GM18870 (cell line): ENCODE measurements at regions not wholly inside any gene's neighbourhood (a gene's known extent, or its start where the extent isn't known, plus 50 kb on each side); places are given as distances from the start of the nearest gene placed in this dataset.
"Not testable (repeated sequence)": the region's sequence is repeated elsewhere in the genome, so short reads cannot be mapped to it uniquely, and the experiment has no call there.

Source experiments
- ATAC-seq: cut with Tn5 transposase; IDR thresholded peaks from one replicate; pipeline ENCODE4 v1.9.1; 2021; ENCODE audit warnings: moderate library complexity; ENCODE audit not compliant: unreplicated experiment

DNA sequence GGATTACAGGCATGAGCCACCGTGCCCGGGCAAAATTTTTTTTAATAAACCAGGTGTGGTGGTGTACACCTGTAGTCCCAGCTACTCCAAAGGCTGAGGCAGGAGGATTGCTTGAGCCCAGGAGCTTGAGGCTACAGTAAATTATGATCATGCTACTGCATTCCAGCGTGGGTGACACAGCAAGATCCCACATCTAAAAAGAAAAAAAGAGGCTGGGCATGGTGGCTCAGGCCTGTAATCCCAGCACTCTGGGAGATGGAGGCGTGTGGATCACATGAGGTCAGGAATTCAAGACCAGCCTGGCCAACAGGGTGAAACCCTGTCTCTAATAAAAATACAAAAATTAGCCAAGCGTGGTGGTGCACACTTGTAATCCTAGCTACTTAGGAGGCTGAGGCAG is 125.6 kb downstream of the ZNF281 start:
- ATAC-seq, result not testable (repeated sequence)

DNA sequence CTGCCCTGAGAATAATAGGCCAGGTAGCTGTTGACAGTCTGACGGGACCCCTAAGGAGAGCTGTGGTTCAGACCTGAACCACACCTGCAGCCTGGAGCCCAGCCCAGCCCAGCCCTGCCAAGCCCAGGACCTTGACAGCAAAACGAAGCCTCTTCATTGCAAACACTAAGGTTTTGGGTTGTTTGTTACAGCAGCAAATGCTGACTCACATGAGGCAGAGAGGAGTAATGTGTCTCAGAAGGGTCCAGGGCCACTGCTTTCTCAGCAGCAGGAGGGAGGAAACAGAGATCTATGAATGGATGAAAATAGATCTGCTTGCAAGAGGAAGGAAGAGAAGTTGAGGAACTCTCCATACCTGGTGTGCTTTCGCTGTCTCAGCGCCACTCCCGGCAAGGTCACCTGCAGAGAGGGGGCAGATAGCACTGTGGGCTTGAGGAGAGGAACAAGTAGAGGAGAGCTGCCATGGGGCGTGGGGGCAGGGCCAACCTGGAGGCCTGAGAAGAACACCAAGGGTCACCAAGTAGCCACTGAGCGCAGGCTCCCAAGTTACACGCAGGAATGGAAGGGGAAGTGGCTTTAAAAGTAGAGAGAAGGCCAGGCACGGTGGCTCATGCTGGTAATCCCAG is 127.2 kb downstream of the ZNF281 start:
- no peak for ATAC-seq

- no peak for ATAC-seq
Observed at GRCh38 chr1:200281201-200281835, 128.5 kb downstream of the ZNF281 start.

DNA sequence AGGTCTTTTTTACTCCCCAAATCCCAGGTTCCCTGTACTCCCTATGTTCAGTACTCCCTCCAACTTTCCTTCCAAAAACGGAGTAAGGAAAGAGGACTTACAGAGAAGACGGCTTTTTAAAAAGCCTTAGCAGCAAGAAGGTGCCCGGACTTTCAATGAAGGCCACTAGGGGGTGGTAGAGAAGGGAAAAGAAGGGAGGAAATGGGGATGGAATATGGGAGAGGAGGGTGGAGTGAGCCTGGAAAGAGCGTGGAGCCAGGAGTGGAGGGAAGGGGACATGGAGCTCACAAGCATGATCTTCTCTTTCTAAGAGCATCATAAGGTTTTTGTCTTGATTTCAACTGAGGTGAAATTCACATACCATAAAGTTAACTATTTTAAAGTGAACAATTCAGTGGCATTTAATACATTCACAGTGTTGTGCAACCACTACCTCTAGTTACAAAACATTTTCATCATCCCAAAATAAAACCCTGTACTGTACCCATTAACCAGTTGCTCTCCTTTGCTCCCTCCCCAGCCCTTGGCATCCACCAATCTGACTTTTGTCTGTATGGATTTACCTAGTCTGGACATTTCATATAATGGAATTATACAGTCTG is 129.9 kb downstream of the ZNF281 start:
- ATAC-seq, result no peak

GRCh38 chr1:200275816-200276453 is 133.9 kb downstream of the ZNF281 start:
- ATAC-seq, result no peak

DNA sequence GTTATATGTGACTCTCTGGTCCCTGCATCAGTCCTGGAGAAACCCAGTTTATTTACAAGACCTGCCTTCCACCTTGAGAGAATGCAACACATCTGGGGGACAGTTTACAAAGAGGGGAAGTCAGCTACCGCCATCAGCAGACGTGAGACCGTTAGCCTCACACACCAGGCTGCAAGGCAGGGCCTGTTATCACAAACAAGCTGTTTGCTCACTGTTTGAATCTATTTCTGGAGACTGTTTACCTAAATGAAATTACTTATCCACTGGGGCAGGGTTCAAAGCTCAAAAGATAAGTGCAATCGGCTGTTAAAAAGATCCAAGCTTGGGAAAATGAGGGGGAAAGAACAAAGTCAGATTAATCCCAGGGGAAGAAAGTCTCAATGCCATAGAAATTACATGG is 134.4 kb downstream of the ZNF281 start:
- no peak for ATAC-seq

GRCh38 chr1:200274116-200274515 is 135.7 kb downstream of the ZNF281 start:
- ATAC-seq, result no peak

DNA sequence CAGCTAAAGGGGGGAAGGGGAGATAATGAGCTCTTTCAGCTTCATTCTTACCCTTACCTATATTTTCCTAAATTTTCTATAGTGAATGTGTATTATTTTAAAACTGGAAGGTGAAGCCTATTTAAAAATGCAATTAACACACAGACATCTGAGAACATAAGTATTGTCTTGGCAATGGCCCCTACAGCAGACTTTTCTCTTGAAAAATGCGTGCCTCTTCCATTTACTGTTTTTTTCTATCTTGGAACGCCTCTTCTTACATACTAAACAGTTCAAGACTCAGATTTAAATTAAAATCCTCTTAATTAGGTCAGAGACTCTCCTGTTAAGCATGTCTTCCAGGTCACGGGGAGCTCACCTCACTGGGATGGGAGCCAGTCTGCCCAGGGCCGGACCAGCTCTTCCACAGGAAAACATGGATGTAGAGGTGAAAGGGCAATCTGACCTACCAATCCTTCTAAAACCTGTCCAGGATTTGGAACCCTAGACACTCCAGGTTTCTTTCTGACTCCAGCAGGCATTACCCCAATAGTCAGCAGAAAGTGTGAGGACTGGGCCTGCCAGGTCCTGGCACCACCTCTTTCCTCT is 137.3 kb downstream of the ZNF281 start:
- no peak for ATAC-seq

GRCh38 chr1:200269256-200269655 is 140.6 kb downstream of the ZNF281 start:
- no peak for ATAC-seq

DNA sequence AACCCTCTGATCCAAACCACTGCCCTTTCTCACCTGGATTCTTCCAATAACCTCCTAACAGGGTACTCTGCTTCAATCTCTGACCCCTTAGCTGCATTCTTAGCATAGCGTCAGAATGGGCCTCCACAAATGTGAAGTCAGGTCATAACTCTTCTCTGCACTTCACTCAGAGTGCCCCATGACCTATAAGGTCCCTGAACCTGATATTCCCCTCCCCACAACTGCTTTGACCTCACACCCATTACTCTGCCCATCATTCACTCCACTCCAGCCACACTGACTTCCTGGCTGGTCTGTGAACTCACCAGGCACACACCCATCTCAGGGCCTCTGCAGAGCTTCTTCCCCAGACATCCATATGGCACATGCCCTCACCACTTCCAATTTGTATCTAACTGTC is 141.9 kb downstream of the ZNF281 start:
- no peak for ATAC-seq

DNA sequence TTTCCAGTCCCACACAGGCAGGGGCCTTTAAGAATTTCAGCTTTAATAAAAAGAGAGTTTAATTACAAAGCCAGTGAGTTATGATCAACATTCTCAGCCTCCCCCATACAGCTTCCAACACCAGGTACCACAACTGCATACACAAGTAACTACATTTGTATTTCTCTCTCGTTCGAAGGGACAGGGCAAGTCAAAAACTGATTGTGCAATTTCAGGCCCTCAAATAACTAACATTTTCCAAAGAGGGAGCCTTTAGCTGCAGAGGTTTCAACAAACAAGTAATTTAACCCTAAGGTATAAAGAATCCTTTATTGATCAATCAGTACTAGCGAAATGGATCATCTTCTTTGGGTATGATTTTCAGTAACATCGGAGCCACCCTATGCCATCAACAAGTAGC is 142.4 kb downstream of the ZNF281 start:
- ATAC-seq, result no peak

- no peak for ATAC-seq
Observed at GRCh38 chr1:200266871-200267270, 143.0 kb downstream of the ZNF281 start.

DNA sequence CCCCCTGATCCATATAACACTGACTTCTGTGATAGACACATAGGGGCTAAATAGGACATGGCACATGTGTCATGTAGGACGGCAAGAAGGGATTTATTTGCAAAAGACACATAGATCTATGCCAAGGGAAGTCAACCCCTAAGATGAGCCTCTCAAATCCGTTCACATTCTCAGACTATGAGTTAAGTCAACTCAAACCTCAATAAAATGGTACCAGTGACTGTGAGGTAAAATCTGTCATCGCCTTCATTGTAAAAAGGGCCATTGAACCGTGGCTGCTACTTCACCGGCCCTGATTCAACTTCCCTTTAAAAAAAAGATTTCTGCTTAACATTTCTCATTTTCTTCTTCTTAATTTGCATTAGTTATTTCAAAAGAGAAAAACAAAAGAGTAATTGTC is 144.0 kb downstream of the ZNF281 start:
- ATAC-seq, result no peak

- ATAC-seq, result no peak
Observed at GRCh38 chr1:200265104-200265503, 144.7 kb downstream of the ZNF281 start.

DNA sequence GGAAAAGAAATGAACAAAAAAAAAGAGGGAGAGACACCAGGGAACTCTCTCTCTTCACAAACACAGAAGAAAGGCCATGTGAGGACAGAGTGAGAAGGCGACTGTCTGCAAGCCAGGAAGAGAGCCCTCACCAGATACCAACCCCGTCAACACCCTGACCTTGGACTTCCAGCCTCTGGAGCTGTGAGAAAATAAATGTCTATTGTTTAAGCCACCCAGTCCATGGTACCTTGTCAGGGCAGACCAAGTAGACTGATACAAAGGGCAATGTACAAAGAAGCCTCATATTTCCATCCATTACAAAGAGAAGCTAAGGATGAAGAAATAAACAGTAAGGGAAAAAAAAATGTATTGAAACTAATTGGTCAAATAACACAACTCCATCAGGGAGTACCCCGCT is 146.6 kb downstream of the ZNF281 start:
- no peak for ATAC-seq

DNA sequence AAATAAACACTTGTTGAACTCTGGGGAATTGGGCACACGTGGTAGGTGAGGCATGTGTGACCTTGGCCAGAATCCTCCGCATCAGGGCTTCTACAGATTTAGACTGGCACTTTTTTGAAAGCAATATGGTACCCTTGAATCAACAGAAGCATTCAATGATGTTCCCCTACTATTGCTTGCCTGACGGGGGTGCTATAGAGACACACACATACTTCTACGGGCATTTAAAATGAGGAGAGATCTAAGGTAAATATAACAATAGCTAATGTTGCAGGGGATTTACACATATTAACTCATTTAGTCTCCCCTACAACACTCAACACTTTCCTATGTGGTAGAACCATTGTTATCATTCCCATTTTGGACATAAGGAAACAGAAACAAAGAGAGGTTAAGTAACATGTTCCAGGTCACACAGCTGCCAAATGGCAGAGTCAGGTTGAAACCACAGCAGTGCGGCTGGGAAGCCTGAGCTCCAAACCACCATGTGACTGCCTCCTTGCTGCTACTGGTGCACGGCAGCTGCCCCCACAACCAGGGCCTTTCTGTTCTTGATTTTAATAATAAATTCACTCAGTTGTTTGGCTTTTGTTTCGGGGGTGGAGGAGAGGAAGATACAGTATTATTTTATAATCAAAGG is 147.4 kb downstream of the ZNF281 start:
- ATAC-seq, result peak; percentile 87

DNA sequence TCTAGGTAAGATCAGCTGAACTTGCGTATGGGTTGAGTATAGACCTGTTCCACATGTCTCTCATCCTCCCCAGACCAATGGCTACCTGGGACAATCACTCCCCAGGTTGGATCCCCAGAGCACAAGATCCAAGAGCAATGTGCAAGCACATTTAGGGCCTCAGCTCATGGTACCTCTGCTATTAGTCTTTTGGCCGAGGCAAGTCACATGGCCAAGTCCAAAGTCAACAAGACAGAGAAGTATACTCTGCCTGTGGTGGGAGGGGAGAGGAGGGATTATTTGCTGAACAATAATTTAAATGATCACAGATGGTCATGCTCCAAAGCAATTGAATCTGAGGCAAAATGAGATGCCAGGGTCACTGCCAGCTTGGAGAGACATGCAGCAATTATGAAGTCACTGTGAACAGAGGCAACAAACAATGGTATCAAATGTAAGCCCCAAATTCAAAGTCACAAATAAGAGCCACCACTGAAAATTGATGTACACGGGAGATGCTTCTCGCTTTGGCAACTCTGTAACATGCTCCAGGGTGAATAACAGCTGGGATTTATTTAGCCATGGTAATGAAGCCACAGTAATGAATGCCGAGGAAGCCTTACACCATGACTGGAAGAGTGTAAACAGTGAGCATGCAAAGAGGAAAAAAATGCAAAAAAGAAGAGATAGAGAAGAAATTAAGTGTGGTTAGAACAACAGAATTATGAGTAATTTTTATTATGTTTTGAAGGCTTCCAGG is 149.1 kb downstream of the ZNF281 start:
- ATAC-seq, result no peak

- no peak for ATAC-seq
Observed at GRCh38 chr1:200258447-200259375, 151.1 kb downstream of the ZNF281 start.

GRCh38 chr1:200257235-200257634 is 152.6 kb downstream of the ZNF281 start:
- no peak for ATAC-seq
